NCI-H146 treated with DMSO at 0.1 percent for 48 hours (cell line): ENCODE measurements at regions not wholly inside any gene's neighbourhood (a gene's known extent, or its start where the extent isn't known, plus 50 kb on each side); places are given as distances from the start of the nearest gene placed in this dataset.

Source experiments
- DNase-seq: peaks from one replicate; lab custom pipeline; 2025; ENCODE audit not compliant: unreplicated experiment; lab: John Stamatoyannopoulos, UW

DNA sequence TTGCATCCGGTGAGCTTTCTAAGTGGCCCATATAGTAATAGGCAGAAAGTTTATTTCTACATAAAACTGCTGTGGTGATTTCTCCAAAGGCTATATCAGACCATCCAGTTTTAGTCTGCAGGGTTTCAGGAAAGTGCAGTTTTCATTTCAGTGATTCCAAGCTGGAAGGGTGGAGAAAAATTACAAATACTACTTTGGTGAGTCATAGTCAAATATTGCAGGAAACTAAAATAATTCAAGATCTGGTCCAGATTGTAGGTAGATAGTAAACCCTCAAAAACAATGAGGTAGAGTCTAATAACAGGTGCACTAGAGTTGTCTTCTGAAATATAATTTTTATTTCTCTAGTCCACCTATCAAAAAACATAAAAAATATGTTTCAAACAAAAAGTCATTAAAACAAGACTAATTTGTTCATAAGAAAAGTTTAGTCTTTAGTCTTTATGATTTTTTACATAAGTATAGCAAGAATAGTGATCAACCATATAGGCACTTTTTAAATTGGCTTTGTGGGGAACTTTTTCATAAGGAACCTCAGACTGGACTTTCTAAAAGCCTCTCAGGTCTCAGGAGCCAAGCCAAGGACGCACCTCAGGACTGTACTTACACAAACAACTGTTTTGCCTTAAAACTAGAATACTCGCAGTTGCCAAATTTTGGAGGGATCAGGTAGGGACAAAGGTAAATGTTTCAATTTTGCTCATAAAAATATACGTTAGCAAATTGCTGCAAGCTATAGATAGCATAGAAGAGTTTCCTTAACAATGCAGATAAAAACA, 101.8 kb upstream of the TLR3 start:
- DNase-seq: no peak

DNA sequence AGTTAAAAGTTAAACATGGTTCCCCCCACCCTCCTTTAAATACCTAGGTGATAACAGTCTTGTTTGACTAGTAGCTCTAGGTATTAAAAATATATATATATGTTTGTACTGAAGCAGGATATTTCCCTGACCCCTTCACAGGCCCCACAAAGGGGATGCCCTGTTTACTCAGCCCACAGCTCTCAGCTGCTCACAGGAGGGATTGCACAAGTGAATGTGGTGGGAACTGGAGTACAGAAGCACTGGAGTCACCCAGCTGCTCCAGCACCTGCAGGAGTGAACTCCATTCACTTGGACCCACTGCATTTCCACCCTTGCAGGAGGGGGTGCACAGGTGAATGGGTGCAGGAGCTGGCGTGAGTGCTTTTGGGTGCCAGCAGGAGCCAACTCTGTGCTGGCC, 99.3 kb upstream of the TLR3 start:
- DNase-seq: no peak

DNA sequence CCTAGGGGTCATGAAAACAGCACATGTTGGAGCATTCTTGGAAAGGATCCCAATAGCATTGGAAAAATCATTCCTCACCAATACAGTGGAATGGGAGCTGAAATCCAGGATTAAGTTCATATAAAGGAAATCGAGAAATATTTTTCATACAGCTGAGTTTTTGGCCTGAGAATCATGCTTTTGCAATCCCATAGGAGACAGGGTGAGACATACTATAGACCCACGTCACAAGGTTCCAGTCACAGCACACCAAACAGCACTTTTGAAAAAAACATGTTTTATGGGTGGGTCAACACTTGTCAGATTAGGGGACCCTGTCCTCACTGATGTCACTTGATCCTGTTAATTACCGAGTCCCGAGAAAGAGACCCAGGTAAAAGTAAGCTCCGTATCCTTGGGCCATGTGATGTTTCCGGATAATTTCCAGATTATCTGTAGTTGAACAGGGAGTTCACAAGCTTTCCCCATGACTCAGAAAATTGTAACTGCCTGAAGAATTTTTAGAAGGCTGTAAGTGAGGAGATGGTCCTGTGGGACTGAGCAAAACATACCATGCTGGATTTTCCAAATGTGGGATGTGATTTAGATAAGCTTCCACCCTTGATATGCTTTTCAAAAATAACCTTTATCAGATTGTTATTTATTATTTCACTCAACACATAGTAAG, 80.9 kb upstream of the TLR3 start:
- DNase-seq: no peak

DNA sequence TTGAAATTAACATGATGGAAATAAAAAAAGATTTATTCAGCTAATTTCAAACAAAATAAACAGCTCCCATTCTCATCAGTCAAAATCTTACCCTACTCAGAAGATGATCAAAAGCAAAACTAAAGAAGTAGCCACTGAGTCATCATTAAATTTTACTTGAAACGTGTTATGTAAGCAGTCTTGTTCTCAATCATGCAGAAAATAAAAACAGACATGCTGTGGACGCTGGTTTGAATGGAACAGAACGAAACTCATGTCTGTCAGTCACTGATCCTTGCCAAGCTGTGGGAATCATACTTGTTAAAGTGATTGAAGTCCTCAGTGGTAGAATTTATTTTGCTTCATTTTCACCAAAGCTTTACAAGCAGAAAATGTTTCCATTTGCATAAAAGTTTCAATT, 77.2 kb upstream of the TLR3 start:
- DNase-seq: no peak

DNA sequence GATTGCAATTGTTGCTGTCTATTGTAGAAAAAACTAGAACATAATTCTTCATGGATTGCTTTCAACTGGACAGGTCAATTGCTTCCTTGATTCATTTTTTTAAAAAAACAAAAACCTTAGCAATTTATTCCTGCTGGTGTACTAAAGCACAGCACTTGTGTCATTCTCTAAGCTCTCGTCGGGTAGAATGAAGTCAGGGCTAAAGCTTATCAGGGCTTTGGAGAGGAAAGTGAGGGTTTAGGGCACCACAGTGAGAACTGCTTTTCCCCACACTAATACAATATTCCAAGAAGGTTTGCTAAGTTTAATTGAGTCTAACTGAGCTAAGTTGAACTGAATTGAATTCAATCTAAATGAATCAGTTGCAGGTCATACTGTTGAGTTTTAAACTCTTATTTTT, 76.4 kb upstream of the TLR3 start:
- DNase-seq: no peak

DNA sequence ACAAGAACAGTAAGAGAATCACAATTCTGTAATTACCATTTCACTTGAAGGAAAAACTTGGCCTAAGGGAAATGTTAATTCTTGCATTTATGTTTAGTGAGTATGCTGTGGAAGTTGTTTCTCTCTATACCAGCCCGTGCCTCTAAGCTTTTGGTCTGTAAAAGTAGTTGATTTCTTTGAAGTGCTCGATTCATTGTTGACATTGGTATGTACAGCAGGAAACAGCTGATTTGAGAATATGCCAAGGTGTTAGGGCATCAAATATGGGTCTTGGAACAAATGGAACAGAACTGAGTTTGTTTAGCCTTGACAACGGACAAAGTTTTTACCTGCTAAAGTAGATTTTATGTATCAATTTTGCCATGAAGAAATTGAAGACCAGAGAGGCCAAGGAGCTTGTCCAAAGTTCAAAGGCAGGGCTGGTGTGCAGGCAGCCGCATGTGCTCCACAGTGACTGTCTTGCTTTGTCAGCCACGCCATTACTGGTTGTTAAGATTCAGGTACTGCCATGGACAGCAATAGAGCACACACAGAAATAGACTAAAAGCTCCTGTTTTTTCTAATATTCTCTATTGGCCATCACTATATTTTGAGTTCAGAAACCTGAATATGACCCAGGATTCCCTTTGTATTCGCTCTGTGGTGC, 75.5 kb upstream of the TLR3 start:
- DNase-seq: no peak

DNA sequence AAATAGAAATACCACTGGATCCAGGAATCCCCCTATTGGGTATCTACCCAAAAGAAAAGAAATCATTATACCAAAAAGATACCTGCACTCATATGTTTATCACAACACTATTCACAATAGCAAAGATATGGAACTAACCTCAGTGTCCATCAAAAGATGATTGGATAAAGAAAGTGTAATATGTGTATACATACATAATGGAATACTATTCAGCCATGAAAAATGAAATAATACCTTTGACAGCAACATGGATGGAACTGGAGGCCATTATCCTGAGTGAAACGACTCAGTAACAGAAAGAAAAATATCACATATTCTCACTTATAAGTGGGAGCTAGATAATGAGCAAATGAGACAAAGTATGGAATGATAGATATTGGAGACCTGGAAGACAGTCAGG, 74.2 kb upstream of the TLR3 start:
- no peak for DNase-seq

DNA sequence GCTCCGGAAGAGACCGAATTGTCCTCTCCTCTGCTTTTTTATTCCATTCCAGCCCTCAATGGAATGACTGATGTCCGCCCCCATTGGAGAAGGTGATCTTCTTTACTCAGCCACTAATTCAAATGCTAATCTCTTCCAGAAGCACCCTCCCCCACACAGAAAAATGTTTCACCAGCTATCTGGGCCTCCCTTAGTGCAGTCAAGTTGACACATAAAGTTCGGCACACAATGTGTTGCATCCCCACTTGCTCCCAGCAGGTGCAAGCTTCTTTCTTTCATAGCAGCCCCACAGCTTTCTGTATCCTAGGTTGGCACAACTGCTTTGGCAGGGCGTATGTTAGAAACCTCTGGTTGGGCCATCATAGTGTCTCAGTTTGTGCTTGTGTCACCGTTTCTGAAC, 73.3 kb upstream of the TLR3 start:
- no peak for DNase-seq

DNA sequence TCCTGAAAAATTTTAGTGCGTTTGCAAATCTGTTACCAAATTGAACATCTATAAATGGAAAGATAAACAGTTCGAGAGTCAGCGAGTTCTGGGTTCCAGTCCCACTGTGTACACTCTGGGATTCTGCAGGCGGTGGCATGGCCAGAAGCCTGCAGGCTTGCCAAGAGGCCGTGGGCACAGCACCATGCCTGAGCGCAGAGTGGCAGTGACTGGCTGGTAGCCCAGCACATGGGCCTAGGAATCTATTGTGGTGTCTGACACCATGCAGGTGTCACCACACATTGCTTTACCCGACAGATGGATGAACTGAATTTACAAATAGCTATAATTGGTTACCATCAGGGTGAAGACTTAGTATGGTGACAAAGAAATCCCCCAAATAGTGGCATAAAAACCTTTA, 71.7 kb upstream of the TLR3 start:
- DNase-seq: no peak

DNA sequence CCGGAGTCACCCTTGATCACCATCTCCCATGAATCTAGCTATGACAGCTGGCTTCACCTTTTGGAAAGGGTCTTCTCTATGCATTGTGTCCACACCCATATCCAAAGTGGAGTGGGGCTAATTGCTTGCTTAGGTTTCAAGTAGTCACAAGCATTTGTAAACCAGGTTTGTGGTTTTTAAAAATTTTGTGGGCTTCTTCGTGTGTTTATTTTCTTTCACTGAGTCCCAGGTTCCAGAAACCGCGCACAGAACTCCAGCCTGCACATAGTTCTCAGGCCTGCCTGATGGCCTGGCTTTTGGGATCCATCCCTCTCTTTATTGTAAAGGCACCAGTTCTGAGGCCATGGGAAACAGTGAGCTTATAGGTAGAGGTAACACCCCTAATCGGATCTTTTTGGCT, 70.2 kb upstream of the TLR3 start:
- DNase-seq: no peak

DNA sequence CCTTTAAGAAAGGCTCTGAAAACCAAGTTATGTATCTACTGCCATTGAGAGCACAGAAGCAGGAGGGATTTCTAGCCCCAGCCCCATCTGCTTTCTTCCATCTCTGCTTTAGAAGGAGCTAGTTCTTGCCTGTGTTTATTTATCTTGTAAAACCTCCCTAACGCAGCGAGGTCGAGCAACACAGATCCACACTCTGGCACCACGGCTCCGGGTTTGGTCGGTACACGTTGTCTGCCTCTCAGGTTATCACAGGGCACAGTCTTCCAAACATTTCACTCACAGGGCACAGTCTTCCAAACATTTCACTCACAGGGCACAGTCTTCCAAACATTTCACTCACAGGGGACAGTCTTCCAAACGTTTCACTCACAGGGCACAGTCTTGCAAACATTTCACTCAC, 69.7 kb upstream of the TLR3 start:
- no peak for DNase-seq

DNA sequence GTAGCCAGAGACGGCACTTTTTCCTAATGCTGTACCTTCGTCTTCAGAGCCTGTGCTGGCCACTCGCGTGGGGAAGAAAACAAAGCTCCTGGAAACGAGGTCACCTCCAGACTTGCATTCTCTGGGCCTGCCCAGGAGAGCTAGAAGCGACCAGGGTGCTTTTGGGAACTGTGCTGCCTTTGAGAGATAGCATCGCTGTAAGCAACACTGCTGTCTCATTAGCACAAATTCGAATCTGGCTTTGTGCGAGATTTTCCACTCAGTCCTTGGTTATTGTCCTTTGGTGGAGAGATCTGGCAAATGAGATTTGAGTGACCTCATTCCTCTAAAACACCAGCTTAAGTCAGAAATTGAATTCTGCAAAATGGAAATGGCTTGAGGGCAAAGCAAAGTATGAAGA, 66.1 kb upstream of the TLR3 start:
- DNase-seq: no peak

DNA sequence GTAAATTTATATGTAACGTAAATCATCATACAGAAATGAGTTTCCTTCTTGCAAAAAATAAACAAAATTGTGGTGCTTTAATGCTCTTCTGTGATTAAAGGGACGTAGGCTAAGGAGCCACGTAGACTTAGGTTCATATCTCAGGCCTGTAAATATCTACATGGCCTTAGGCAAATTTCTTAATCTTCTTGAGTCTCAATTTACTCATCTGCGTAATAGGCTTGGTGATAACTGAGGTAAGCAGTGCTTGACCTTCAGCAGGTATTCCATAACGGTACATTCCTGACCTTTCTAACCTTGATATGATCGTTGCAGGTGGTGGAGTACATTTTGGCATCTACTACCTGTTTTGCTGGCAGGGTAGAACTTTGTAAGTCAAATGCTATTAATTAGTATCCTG, 65.2 kb upstream of the TLR3 start:
- no peak for DNase-seq

DNA sequence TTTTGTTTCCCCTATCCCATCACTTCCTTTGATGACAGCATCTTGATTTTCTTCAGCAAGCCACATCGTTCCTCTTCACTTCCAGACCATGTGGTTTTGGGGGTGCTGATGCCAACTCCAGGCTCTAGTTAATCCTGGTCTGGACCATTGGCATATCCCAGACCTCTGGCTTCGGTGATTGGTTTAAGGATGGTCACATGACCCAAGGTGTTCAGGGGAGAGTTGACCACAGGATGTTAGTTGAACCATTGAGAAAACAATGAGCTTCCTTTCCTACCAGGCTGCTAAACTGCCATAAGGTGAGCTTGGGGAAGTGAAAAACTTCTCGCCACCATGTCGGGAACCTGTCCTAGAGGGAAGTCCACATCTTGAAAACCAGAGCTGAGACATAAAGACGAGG, 60.9 kb upstream of the TLR3 start:
- DNase-seq: no peak

DNA sequence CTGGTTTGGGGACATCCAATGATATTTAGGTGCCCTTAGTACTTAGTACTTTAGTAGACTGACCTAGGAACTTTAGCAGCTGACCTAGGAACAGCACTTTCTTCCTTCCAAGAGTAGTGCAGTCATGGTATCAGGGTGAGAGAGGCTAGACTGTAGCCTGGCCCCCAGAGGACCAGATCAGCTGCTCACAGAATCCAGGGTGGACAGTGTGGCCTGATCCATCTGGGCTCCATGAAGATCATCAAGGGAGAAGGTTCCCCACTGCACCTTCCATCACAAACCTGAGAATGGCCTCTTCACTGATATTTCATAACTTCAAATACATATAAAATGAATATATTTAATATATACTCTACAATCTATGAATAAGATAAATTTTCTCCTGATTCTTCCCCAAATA, 59.0 kb upstream of the TLR3 start:
- DNase-seq: no peak

DNA sequence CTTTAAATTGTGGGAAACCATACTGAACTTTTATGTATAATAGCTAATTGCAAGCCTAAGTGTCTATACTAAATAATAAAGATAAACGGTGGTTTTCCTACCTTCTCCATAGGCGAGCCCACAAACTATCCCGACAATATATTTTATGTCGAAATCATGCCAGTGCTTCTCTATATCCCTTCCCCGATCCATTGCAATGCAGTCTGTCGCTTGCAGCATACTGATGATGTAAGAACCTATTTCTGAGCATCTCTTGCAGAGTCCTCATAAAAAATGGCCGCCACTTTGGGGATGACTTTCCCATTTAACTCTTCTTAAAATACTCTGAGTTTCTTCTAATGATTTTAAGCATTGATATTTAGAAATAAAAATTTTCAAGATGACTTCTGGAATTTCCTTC, 58.1 kb upstream of the TLR3 start:
- no peak for DNase-seq

DNA sequence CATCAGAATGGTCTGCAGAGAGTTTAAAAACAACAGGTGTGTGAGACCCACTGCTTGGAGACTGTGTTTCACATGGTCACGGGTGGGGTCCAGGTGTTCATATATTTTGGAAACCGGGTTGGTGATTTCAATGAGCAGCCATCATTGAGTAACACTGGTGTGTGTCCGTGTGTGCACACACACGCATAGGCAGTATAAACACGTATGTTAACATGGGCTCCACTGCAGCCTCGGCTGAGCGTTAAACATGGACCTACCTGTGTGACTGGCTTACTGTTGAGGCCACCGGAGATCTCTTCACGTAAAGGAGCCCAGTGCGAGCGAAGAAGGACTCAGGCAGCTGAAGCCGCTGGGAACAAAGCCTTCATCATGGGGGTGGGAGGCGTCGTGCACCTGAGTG, 56.9 kb upstream of the TLR3 start:
- no peak for DNase-seq

DNA sequence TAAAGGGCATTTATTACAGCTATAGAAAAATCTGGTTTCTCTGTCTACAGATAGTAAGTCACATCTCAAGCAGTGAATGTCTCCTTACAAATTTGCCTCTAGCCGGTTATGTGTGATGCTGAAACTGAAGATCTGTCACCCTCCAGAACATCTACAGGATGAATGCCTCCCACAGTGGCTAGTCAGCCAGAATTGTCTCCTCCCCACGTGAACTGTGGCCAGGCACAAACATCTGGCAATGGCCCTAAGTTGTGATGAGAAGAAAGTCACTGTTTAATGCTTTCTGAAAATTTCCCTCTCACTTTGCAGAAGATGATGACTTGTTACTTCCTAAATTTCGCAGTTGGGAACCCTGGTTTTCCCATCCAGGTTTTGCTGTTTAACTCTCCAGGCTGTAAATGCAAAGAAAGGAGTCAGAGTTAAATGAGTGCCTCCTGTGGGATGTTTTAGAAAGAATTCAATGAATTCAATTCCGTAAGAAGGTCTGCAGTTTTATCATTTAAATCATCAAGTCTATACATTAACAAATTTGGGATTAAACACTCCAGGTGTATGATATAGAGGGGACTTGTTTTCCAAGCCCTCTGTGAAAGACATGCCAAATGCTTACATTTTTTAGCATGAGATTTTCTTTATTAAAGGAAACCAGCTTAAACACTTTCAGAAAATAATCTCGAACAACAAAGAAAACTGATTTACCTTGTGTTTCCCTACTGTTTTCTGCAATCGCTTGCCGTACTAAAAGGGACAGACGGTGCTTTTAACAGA, 55.4 kb upstream of the TLR3 start:
- DNase-seq: no peak

DNA sequence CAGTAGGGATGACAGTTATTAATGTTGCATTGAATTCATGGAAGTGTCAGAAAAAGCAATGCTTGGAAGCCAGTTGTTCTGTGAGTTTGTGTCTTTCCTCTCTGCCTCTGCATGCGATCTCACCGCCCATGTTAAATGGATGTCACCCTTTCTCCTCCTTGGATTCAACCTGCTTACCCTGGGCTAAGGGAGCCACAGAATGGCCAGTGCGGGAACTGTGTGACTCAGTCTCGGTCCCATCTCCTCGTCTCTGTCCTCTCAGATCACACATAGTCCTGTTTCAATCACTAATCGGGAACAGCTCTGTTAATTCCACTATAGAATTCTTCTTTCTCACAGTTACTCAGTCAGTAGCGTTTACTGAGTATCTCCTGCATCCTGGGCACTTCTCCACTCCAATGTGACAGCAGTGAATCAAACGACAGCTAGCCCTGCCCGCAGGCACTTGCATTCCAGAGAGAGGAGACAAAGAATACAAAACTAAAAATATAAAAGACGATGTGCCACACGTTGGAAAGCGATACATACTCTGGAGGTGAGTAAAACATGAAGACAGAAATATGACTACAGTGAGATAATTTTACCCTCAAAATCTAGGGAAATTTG, 53.6 kb upstream of the TLR3 start:
- no peak for DNase-seq

DNA sequence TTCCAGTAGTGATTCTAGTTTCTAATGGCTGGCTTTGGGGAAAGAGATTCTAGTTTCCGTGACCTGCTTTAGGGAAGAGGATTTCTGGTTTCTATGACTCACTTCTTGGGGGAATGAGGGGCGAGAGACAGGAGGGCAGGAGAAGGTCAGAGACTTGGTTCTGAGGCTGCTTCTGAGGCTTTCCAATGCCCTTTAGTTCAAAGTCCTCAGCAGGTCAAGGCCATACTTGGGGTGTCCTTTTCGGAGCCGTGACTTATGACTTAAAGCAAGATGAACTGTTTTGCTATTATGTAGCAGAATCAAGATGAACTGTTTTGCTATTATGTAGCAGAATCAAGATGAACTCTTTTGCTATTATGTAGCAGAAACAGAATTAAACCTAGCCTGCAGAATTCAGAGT, 52.2 kb upstream of the TLR3 start:
- DNase-seq: no peak

DNA sequence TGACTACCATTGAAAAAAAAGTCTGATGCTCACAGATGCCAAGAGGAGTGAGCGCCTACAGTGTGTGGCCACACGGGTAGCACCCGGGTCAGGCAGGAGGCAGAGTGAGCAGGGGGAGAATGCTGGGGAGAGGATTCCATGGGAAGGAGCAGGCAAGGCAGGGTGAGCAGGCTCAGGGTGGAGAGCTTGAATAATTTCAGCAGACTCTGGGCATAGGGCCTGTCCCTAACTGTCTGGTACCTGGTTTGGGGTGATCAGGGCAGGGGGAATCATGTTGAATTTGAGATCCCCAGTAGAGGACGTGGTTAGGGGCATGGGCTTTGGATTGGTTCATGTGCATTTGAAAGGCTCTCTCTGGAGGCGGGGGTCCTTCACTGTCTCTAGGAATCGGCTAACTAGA, 51.2 kb upstream of the TLR3 start:
- no peak for DNase-seq
